ENCODE measurements at regions not wholly inside any gene's neighbourhood (a gene's known extent, or its start where the extent isn't known, plus 50 kb on each side); places are given as distances from the start of the nearest gene placed in this dataset.
"Not testable (repeated sequence)": the region's sequence is repeated elsewhere in the genome, so short reads cannot be mapped to it uniquely, and the experiment has no call there.

DNA sequence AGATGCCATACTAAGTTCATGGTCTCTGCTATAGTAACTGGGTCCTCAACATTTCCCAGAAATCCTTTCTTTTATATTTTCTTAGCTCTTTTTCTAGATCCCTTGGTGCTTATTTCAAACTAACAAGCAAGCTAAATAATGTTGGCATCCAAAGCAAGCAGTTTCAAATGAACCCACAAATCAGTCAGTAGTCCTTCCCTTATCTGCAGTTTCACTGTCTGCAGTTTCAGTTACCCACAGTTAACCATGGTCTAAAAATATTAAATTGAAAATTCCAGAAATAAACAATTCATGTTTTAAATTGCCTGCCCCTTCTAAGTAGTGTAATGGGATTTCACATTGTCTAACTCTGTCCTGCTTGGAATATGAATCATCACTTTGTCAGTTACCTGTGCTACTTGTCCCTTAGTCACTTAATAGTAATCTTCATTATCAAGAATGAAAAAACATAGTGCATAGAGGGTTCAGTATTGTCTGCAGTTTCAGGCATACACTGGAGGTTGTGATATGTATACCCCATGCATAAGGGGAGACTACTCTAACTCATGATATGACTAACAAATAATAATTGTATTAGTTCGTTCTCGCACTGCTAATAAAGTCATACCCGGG is 633.7 kb downstream of the MECOM start:
- Histone ChIP-seq H3K4me1 (ENCODE audit: control insufficient read depth, insufficient read depth, low read length, poor library complexity, severe bottlenecking) (no peaks in the 10 kb centered on the region), H3K9me3 (ENCODE audit: control insufficient read depth, low read length) (no peaks in the 10 kb centered on the region), H3K27ac (ENCODE audit: low read depth, low read length, severe bottlenecking) (no peak overlapping the region), H3K36me3 (ENCODE audit: control insufficient read depth, insufficient read depth, low read length) (no peaks in the 10 kb centered on the region), H3K4me3 (ENCODE audit: extremely low read depth, insufficient read depth, low read length, poor library complexity, severe bottlenecking) (no peak overlapping the region)
- WGBS, 2 experiments (ENCODE audit: insufficient coverage in 2 of 2) = 60% methylated on average over 1 of the region's 3 CpGs; no CpG with 5 or more reads in 1 of the 2 experiments

- H3K9me3 ChIP-seq (ENCODE audit: control insufficient read depth, low read length) = no peaks in the 10 kb centered on the region
- H3K27ac ChIP-seq (ENCODE audit: low read depth, low read length, severe bottlenecking) = no peak overlapping the region
- H3K36me3 ChIP-seq (ENCODE audit: control insufficient read depth, insufficient read depth, low read length) = no peaks in the 10 kb centered on the region
- no peak overlapping the region for H3K4me3 ChIP-seq (ENCODE audit: extremely low read depth, insufficient read depth, low read length, poor library complexity, severe bottlenecking)
- H3K4me1 ChIP-seq (ENCODE audit: control insufficient read depth, insufficient read depth, low read length, poor library complexity, severe bottlenecking) = no peaks in the 10 kb centered on the region
- 90 to 95% methylated on average over 2 of the region's 5 CpGs for WGBS, 2 experiments (ENCODE audit: insufficient coverage in 2 of 2)
Measured at GRCh38 chr3:169028716-169029115, 634.8 kb downstream of the MECOM start.

DNA sequence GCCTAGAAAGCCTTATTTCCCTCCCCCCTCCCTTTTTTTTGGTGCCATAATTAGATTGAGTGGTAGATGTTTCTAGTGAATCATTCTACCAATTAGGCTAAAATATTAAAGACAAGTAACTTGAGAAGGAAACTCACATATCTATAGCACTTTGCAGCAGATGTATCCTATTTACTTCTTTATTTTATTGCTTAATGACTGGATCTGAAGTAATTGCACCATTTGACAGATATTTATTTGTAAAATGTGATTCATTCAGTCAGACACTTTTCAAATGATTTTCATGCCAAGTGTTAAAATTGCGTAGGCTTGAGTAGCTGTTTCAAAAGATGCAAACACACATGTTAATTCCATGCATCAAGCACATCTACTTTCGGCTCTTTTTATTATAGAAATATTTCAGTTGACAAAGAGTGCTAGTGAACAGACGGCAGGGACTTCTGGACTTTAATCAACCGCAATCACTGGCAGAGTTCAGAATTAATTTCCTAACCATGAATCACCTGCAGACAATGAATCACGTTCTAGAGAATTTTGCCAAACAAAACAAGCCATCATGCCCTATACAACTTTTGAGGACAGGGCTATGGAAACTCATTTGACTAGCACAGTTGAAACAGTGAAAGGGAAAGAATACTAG is 636.8 kb downstream of the MECOM start:
- Histone ChIP-seq H3K9me3 (ENCODE audit: control insufficient read depth, low read length) (no peaks in the 10 kb centered on the region), H3K27ac (ENCODE audit: low read depth, low read length, severe bottlenecking) (no peak overlapping the region), H3K4me3 (ENCODE audit: extremely low read depth, insufficient read depth, low read length, poor library complexity, severe bottlenecking) (no peak overlapping the region), H3K4me1 (ENCODE audit: control insufficient read depth, insufficient read depth, low read length, poor library complexity, severe bottlenecking) (no peaks in the 10 kb centered on the region), H3K36me3 (ENCODE audit: control insufficient read depth, insufficient read depth, low read length) (no peaks in the 10 kb centered on the region)
- WGBS, 2 experiments (ENCODE audit: insufficient coverage in 2 of 2) = 90 to 100% methylated on average over 1 to 2 of the region's 5 CpGs

DNA sequence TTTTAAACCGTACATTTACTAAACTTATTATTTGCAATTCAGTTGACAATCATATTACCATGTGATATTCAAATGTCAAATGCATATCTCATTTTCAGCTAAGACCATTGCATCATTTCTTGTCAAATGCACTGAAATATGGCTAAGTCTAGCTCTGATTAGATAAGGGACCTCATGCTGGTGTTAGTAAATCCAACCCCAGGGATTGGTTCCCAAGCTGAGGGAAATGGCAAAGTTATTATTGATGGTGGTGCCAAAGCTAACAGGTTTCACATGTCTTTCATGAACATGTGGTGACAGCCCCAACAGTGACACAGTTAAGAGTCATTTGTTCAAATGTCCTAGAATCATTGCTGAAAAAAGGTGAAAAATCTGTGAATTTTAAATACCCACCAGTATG is 641.1 kb downstream of the MECOM start:
- Histone ChIP-seq H3K4me1 (ENCODE audit: control insufficient read depth, insufficient read depth, low read length, poor library complexity, severe bottlenecking) (no peaks in the 10 kb centered on the region), H3K36me3 (ENCODE audit: control insufficient read depth, insufficient read depth, low read length) (no peaks in the 10 kb centered on the region), H3K27ac (ENCODE audit: low read depth, low read length, severe bottlenecking) (no peak overlapping the region), H3K4me3 (ENCODE audit: extremely low read depth, insufficient read depth, low read length, poor library complexity, severe bottlenecking) (no peak overlapping the region), H3K9me3 (ENCODE audit: control insufficient read depth, low read length) (no peaks in the 10 kb centered on the region)
- 86% methylated on average over 1 of the region's 1 CpG; no CpG with 5 or more reads in 1 of the 2 experiments for WGBS, 2 experiments (ENCODE audit: insufficient coverage in 2 of 2)

DNA sequence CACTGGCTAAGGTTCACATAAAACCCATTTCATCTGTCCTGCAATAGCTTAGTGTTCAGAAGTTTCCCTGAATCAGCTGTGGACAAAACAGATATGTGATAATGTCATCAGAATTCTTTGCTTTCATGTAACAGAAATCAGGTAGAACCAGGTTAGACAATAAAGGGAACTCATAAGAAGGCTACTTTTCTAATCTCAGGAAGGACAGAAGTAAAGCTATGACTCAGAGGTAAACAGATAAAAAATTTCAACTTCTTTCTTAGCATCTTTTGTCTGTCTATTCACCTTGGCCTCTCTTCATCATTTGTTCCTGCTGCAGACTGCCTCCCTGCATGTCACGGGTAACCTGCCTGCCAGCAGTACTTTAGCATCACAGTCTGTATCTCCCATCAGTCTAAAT is 643.1 kb downstream of the MECOM start:
- Histone ChIP-seq H3K27ac (ENCODE audit: low read depth, low read length, severe bottlenecking) (no peak overlapping the region), H3K9me3 (ENCODE audit: control insufficient read depth, low read length) (no peaks in the 10 kb centered on the region), H3K36me3 (ENCODE audit: control insufficient read depth, insufficient read depth, low read length) (no peaks in the 10 kb centered on the region), H3K4me3 (ENCODE audit: extremely low read depth, insufficient read depth, low read length, poor library complexity, severe bottlenecking) (no peak overlapping the region), H3K4me1 (ENCODE audit: control insufficient read depth, insufficient read depth, low read length, poor library complexity, severe bottlenecking) (no peaks in the 10 kb centered on the region)
- WGBS, 2 experiments (ENCODE audit: insufficient coverage in 2 of 2) = 100% methylated on average over 1 of the region's 1 CpG; no CpG with 5 or more reads in 1 of the 2 experiments

DNA sequence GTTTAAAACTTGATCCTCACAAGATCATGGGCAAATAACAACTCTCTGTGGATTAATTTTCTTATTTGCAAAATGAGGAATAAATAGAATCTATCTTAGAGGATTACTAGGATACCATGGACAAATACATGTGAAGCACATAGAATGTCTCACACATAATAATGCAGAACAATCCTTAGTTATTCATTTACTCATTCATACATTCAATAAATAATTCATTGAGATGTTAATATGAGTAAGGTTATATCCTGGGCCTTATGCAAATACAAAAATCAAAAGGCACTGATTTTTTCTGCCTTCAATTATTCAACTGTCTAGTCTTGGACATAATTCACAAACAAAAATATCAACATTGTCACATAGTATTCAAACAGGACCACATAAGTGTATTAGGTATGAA is 654.1 kb downstream of the MECOM start:
- Histone ChIP-seq H3K4me1 (ENCODE audit: control insufficient read depth, insufficient read depth, low read length, poor library complexity, severe bottlenecking) (no peaks in the 10 kb centered on the region), H3K27ac (ENCODE audit: low read depth, low read length, severe bottlenecking) (no peak overlapping the region)

GRCh38 chr3:169008776-169009358 is 654.6 kb downstream of the MECOM start:
- Histone ChIP-seq H3K27ac (ENCODE audit: low read depth, low read length, severe bottlenecking) (no peak overlapping the region), H3K36me3 (ENCODE audit: control insufficient read depth, insufficient read depth, low read length) (no peaks in the 10 kb centered on the region), H3K4me1 (ENCODE audit: control insufficient read depth, insufficient read depth, low read length, poor library complexity, severe bottlenecking) (no peaks in the 10 kb centered on the region), H3K4me3 (ENCODE audit: extremely low read depth, insufficient read depth, low read length, poor library complexity, severe bottlenecking) (no peak overlapping the region), H3K9me3 (ENCODE audit: control insufficient read depth, low read length) (no peaks in the 10 kb centered on the region)
- WGBS, 2 experiments (ENCODE audit: insufficient coverage in 2 of 2) = no CpG with 5 or more reads among the region's 2 CpGs

More for the DNA sequence above, 654.1 kb downstream of the MECOM start:
- no peak overlapping the region for H3K4me3 ChIP-seq (ENCODE audit: extremely low read depth, insufficient read depth, low read length, poor library complexity, severe bottlenecking)
- H3K36me3 ChIP-seq (ENCODE audit: control insufficient read depth, insufficient read depth, low read length) = no peaks in the 10 kb centered on the region
- no peaks in the 10 kb centered on the region for H3K9me3 ChIP-seq (ENCODE audit: control insufficient read depth, low read length)

DNA sequence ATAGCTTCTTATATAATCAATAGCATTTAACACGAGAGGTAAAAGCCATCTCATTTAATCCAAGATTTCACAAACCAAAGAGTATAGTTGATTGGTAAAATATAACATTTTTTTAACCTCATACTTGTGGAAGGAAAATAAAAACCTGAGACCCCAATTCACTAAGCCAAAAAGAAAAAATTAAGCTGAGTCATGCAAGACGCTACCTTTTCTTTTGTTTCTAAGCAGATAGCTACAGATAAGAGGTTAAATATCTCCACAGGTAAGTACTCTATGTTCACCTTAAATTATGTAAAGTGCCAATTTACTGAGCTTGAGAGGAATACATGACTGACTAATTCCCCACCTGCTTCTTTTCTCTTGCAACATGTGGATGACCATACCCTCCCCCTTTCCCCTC is 656.4 kb downstream of the MECOM start:
- whole genome bisulfite sequencing, 2 experiments (ENCODE audit: insufficient coverage in 2 of 2) = 100% methylated on average over 1 of the region's 2 CpGs; no CpG with 5 or more reads in 1 of the 2 experiments
- H3K4me1 ChIP-seq (ENCODE audit: control insufficient read depth, insufficient read depth, low read length, poor library complexity, severe bottlenecking) = no peaks in the 10 kb centered on the region
- H3K36me3 ChIP-seq (ENCODE audit: control insufficient read depth, insufficient read depth, low read length) = no peaks in the 10 kb centered on the region
- H3K9me3 ChIP-seq (ENCODE audit: control insufficient read depth, low read length) = no peaks in the 10 kb centered on the region
- no peak overlapping the region for H3K4me3 ChIP-seq (ENCODE audit: extremely low read depth, insufficient read depth, low read length, poor library complexity, severe bottlenecking)
- no peak overlapping the region for H3K27ac ChIP-seq (ENCODE audit: low read depth, low read length, severe bottlenecking)

GRCh38 chr3:169006398-169006797 is 657.1 kb downstream of the MECOM start:
- not testable (repeated sequence) for H3K27ac ChIP-seq (ENCODE audit: low read depth, low read length, severe bottlenecking); H3K36me3 ChIP-seq (ENCODE audit: control insufficient read depth, insufficient read depth, low read length); H3K9me3 ChIP-seq (ENCODE audit: control insufficient read depth, low read length); H3K4me3 ChIP-seq (ENCODE audit: extremely low read depth, insufficient read depth, low read length, poor library complexity, severe bottlenecking); H3K4me1 ChIP-seq (ENCODE audit: control insufficient read depth, insufficient read depth, low read length, poor library complexity, severe bottlenecking)
- WGBS, 2 experiments (ENCODE audit: insufficient coverage in 2 of 2) = no CpG with 5 or more reads among the region's 5 CpGs

DNA sequence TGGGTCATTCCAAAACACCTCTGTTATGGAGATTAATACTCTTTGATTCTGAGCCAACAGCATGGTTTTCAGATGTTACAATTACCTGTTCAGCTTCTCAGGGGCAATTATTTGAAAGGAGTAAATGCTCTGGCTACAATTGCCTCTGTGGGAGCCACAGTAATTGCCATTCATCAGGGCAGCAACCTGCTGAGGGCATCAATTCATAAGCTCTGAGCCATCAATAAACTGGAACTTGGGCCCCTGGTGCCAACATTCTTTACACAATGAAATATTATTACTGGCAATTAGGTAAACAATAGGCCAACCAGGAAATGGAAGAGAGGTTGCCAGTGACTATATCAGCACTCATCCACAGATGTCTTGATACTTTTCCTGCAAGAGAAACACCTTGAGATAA is 660.8 kb downstream of the MECOM start:
- Histone ChIP-seq H3K4me3 (ENCODE audit: extremely low read depth, insufficient read depth, low read length, poor library complexity, severe bottlenecking) (no peak overlapping the region), H3K27ac (ENCODE audit: low read depth, low read length, severe bottlenecking) (no peak overlapping the region), H3K36me3 (ENCODE audit: control insufficient read depth, insufficient read depth, low read length) (no peaks in the 10 kb centered on the region), H3K4me1 (ENCODE audit: control insufficient read depth, insufficient read depth, low read length, poor library complexity, severe bottlenecking) (no peaks in the 10 kb centered on the region), H3K9me3 (ENCODE audit: control insufficient read depth, low read length) (no peaks in the 10 kb centered on the region)

DNA sequence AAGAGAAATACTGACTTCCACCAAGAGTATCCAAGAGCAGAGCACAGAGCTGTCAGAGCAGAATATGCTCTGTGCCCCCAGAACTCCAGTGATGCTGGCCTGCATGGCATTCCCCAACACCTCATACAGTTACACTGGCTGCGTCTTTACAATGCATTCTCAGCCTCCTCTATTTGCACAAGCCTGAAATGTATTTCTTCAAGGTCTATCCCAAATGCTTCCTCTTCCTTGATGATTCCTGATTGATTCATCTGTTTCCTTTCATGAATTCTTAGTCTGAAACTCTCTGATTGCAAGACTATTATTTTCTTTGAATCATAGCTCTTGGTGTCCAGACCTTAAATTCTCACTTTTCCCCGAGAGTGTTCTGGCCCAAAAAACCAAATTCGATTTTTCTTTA is 664.7 kb downstream of the MECOM start:
- H3K4me1 ChIP-seq (ENCODE audit: control insufficient read depth, insufficient read depth, low read length, poor library complexity, severe bottlenecking) = no peaks in the 10 kb centered on the region

More for the DNA sequence above, 664.7 kb downstream of the MECOM start:
- H3K27ac ChIP-seq (ENCODE audit: low read depth, low read length, severe bottlenecking) = no peak overlapping the region
- H3K36me3 ChIP-seq (ENCODE audit: control insufficient read depth, insufficient read depth, low read length) = no peaks in the 10 kb centered on the region
- no peaks in the 10 kb centered on the region for H3K9me3 ChIP-seq (ENCODE audit: control insufficient read depth, low read length)
- whole genome bisulfite sequencing, 2 experiments (ENCODE audit: insufficient coverage in 2 of 2) = 82 to 93% methylated on average over 1 of the region's 3 CpGs
- no peak overlapping the region for H3K4me3 ChIP-seq (ENCODE audit: extremely low read depth, insufficient read depth, low read length, poor library complexity, severe bottlenecking)

Measured in mesodermal cell (in vitro differentiated cells).